GM23338 (cell line): ENCODE measurements at regions not wholly inside any gene's neighbourhood (a gene's known extent, or its start where the extent isn't known, plus 50 kb on each side); places are given as distances from the start of the nearest gene placed in this dataset.

Experiments used
- ATAC-seq: fragments of 200-7000 bp; cut with Tn5 transposase; 3 replicates; pipeline ENCODE4 v1.9.1; 2020
- DNase-seq: peaks from one replicate; pipeline ENCODE4 v3.0.0-alpha.2; 2015; ENCODE audit warnings: low spot score
- H2AFZ ChIP-seq: fragments of 200-600 bp; sonication (generic); 2 replicates; pipeline ENCODE4 v1.8.0; 2016; ENCODE audit warnings: antibody characterized with exemption, mild to moderate bottlenecking, moderate library complexity
- H3F3A ChIP-seq: fragments of 200-600 bp; sonication (generic); replicated peaks from 2 replicates; pipeline ENCODE4 v1.8.0; 2017; ENCODE audit warnings: antibody characterized with exemption, mixed run types, low read depth
- H3K27ac ChIP-seq: fragments of 200-600 bp; sonication (generic); 2 replicates; pipeline ENCODE4 v1.6.1; 2016; ENCODE audit warnings: low read depth
- H3K27me3 ChIP-seq: fragments of 200-600 bp; sonication (generic); 2 replicates; pipeline ENCODE4 v1.8.0; 2016; ENCODE audit warnings: mild to moderate bottlenecking, mixed run types, moderate library complexity; ENCODE audit not compliant: insufficient read depth
- H3K36me3 ChIP-seq: fragments of 200-600 bp; sonication (generic); 2 replicates; pipeline ENCODE4 v1.8.0; 2016; ENCODE audit warnings: mild to moderate bottlenecking; ENCODE audit not compliant: insufficient read depth
- H3K4me1 ChIP-seq: fragments of 200-600 bp; sonication (generic); 2 replicates; pipeline ENCODE4 v1.8.0; 2016; ENCODE audit warnings: mild to moderate bottlenecking, moderate library complexity; ENCODE audit not compliant: insufficient read depth
- H3K4me2 ChIP-seq: fragments of 200-600 bp; sonication (generic); 2 replicates; pipeline ENCODE4 v1.7.1; 2017; ENCODE audit warnings: mixed run types
- H3K4me3 ChIP-seq: fragments of 200-600 bp; sonication (generic); 2 replicates; pipeline ENCODE4 v1.6.1; 2016; ENCODE audit warnings: mixed run types
- H3K79me2 ChIP-seq: fragments of 200-600 bp; sonication (generic); replicated peaks from 2 replicates; pipeline ENCODE4 v1.8.0; 2017; ENCODE audit warnings: mild to moderate bottlenecking; ENCODE audit not compliant: insufficient read depth
- H3K9me2 ChIP-seq: fragments of 200-600 bp; sonication (generic); 2 replicates; pipeline ENCODE4 v1.8.0; 2017; ENCODE audit not compliant: insufficient read depth
- H4K20me1 ChIP-seq: fragments of 200-600 bp; sonication (generic); replicated peaks from 2 replicates; pipeline ENCODE4 v1.8.0; 2017; ENCODE audit warnings: mild to moderate bottlenecking; ENCODE audit not compliant: insufficient read depth
- H3K27ac Mint-ChIP-seq: 2 replicates; pipeline ENCODE4 v1.8.0; 2020; ENCODE audit warnings: inconsistent platforms, mild to moderate bottlenecking, moderate library complexity, mixed read lengths
- H3K27me3 Mint-ChIP-seq: 3 replicates; pipeline ENCODE4 v1.8.0; 2022; ENCODE audit warnings: low read depth, mild to moderate bottlenecking, moderate library complexity, mixed read lengths, inconsistent platforms; ENCODE audit not compliant: insufficient read depth, poor library complexity
- H3K36me3 Mint-ChIP-seq: 3 replicates; pipeline ENCODE4 v1.8.0; 2021; ENCODE audit warnings: low read depth, mild to moderate bottlenecking, inconsistent platforms, moderate library complexity, mixed read lengths
- H3K4me1 Mint-ChIP-seq: 3 replicates; pipeline ENCODE4 v1.8.0; 2020; ENCODE audit warnings: mild to moderate bottlenecking, inconsistent platforms, mixed read lengths
- H3K4me3 Mint-ChIP-seq: 3 replicates; pipeline ENCODE4 v1.8.0; 2021; ENCODE audit warnings: moderate library complexity, mild to moderate bottlenecking, inconsistent platforms, mixed read lengths
- H3K9me3 Mint-ChIP-seq: 3 replicates; pipeline ENCODE4 v1.8.0; 2020; ENCODE audit warnings: moderate library complexity, mild to moderate bottlenecking, inconsistent platforms, mixed read lengths
- CREB1 ChIP-seq: fragments of 250-450 bp; sonication (Bioruptor Pico); IDR thresholded peaks from 2 replicates; pipeline ENCODE4 v1.5.0; 2020; ENCODE audit warnings: low read depth, mild to moderate bottlenecking, moderate library complexity
- EZH2 ChIP-seq: fragments of 200-600 bp; sonication (generic); IDR thresholded peaks from one replicate; pipeline ENCODE4 v1.8.0; 2017; ENCODE audit warnings: antibody characterized with exemption, mild to moderate bottlenecking, low read depth; ENCODE audit not compliant: unreplicated experiment
- EZH2phosphoT487 ChIP-seq: fragments of 200-600 bp; sonication (generic); IDR thresholded peaks from one replicate; pipeline ENCODE4 v1.8.1; 2018; ENCODE audit warnings: antibody characterized with exemption; ENCODE audit not compliant: unreplicated experiment
- JUNB ChIP-seq: IDR thresholded peaks from one replicate; pipeline ENCODE4 v1.6.1; 2016; ENCODE audit warnings: antibody characterized with exemption; ENCODE audit not compliant: unreplicated experiment
- NANOG ChIP-seq: IDR thresholded peaks from 2 replicates; pipeline ENCODE4 v1.6.1; 2016; ENCODE audit warnings: antibody characterized with exemption, borderline replicate concordance
- POLR2AphosphoS5 ChIP-seq: IDR thresholded peaks from 2 replicates; pipeline ENCODE4 v1.6.1; 2016; ENCODE audit warnings: antibody characterized with exemption, low read depth
- STAT1 ChIP-seq: IDR thresholded peaks from one replicate; pipeline ENCODE4 v1.6.1; 2016; ENCODE audit warnings: antibody characterized with exemption; ENCODE audit not compliant: unreplicated experiment
- ZNF114 ChIP-seq: fragments of 250-450 bp; sonication (Bioruptor Pico); IDR thresholded peaks from 2 replicates; pipeline ENCODE4 v1.5.0; 2020; ENCODE audit warnings: mild to moderate bottlenecking, moderate library complexity
- ZNF331 ChIP-seq: fragments of 250-450 bp; sonication (Bioruptor Pico); IDR thresholded peaks from 2 replicates; pipeline ENCODE4 v1.5.0; 2020; ENCODE audit warnings: low read depth, mild to moderate bottlenecking, moderate library complexity
- TF ChIP-seq, protein P1 (sequence below): IDR thresholded peaks from one replicate; pipeline ENCODE4 v1.6.1; 2018; ENCODE audit warnings: antibody characterized with exemption; ENCODE audit not compliant: unreplicated experiment
- TF ChIP-seq, protein P2 (sequence below), 2 experiments: fragments of 200-600 bp in 1 of 2; sonication (generic) in 1 of 2; conservative IDR thresholded peaks; 2 replicates each; pipeline versions ENCODE4 v1.5.1 to v1.6.1; 2016 to 2017; ENCODE audit warnings: antibody characterized with exemption in 2 of 2, low read depth in 2 of 2, mild to moderate bottlenecking in 2 of 2, moderate library complexity in 1 of 2
- TF ChIP-seq, protein P3 (sequence below): IDR thresholded peaks from 2 replicates; pipeline ENCODE4 v1.6.1; 2016; ENCODE audit warnings: antibody characterized with exemption

DNA sequence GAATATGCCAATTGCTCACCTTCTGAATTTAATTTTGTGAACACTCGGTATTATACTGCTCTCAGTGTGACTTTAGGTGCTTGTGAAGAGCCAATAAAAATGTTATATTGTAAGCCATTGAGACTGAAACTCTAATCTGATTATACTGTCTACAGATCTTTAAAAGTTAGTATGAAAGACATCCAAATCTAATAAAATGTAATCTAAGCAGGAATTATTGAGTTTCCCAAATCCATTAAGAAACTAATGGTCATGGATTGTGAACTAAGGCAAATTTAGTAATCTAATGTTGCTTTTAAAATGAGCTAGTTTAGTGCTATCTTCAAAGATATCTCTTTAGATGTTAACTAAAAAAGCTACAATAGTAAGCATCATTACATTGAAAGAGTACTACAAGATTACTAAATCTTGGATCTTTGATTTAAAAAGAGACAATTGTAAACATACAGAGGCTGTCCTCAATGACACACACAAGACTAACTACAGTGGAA lies 1132.4 kb upstream of the B3GALT2 start (continued):
- no peak for TF ChIP-seq EZH2
- TF ChIP-seq, protein P1, sequence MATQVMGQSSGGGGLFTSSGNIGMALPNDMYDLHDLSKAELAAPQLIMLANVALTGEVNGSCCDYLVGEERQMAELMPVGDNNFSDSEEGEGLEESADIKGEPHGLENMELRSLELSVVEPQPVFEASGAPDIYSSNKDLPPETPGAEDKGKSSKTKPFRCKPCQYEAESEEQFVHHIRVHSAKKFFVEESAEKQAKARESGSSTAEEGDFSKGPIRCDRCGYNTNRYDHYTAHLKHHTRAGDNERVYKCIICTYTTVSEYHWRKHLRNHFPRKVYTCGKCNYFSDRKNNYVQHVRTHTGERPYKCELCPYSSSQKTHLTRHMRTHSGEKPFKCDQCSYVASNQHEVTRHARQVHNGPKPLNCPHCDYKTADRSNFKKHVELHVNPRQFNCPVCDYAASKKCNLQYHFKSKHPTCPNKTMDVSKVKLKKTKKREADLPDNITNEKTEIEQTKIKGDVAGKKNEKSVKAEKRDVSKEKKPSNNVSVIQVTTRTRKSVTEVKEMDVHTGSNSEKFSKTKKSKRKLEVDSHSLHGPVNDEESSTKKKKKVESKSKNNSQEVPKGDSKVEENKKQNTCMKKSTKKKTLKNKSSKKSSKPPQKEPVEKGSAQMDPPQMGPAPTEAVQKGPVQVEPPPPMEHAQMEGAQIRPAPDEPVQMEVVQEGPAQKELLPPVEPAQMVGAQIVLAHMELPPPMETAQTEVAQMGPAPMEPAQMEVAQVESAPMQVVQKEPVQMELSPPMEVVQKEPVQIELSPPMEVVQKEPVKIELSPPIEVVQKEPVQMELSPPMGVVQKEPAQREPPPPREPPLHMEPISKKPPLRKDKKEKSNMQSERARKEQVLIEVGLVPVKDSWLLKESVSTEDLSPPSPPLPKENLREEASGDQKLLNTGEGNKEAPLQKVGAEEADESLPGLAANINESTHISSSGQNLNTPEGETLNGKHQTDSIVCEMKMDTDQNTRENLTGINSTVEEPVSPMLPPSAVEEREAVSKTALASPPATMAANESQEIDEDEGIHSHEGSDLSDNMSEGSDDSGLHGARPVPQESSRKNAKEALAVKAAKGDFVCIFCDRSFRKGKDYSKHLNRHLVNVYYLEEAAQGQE: no peak
- no peak for TF ChIP-seq ZNF114 (CRISPR knock-in tag)
- TF ChIP-seq, protein P2, sequence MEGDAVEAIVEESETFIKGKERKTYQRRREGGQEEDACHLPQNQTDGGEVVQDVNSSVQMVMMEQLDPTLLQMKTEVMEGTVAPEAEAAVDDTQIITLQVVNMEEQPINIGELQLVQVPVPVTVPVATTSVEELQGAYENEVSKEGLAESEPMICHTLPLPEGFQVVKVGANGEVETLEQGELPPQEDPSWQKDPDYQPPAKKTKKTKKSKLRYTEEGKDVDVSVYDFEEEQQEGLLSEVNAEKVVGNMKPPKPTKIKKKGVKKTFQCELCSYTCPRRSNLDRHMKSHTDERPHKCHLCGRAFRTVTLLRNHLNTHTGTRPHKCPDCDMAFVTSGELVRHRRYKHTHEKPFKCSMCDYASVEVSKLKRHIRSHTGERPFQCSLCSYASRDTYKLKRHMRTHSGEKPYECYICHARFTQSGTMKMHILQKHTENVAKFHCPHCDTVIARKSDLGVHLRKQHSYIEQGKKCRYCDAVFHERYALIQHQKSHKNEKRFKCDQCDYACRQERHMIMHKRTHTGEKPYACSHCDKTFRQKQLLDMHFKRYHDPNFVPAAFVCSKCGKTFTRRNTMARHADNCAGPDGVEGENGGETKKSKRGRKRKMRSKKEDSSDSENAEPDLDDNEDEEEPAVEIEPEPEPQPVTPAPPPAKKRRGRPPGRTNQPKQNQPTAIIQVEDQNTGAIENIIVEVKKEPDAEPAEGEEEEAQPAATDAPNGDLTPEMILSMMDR (conservative IDR thresholded peaks at IDR 0.05; ENCODE audit: low read depth in 2 of 2): no peak
- TF ChIP-seq CREB1: no peak
- TF ChIP-seq, protein P3, sequence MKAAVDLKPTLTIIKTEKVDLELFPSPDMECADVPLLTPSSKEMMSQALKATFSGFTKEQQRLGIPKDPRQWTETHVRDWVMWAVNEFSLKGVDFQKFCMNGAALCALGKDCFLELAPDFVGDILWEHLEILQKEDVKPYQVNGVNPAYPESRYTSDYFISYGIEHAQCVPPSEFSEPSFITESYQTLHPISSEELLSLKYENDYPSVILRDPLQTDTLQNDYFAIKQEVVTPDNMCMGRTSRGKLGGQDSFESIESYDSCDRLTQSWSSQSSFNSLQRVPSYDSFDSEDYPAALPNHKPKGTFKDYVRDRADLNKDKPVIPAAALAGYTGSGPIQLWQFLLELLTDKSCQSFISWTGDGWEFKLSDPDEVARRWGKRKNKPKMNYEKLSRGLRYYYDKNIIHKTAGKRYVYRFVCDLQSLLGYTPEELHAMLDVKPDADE: no peak
- no peak for TF ChIP-seq JUNB

DNA sequence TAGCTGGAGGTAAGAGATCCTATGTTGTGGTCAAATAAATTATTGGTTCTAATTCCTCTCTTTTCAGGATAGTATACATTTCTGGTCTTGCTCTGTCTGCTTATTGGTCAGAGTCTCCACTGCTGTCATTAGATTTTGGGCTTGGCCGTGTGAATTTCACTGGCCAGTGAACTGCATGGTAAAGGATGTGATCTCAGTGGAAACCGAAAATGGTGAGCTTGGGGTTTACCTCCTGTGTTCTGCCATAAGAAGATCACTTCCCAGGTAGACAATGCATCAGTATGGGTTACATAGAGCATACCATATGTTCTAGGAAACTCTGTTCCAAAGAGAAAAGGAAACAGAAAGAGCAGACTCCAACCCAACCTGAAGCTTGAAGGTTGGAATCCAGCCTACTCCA lies 1123.3 kb upstream of the B3GALT2 start:
- Histone ChIP-seq H3K9me2 (no peaks in the 10 kb centered on the region), H3K79me2 (no peaks in the 10 kb centered on the region), H3K4me2 (no peak overlapping the region), H3F3A (no peaks in the 10 kb centered on the region), H3K4me3 (no peak overlapping the region), H3K4me1 (no peaks in the 10 kb centered on the region), H2AFZ (no peak overlapping the region; the same call in 1 of the 2 replicates), H4K20me1 (0 out of 2 replicates have a peak, but pooled peaks cover 5% of the 10 kb centered on the region), H3K27me3 (no peaks in the 10 kb centered on the region), H3K27ac (no peak overlapping the region), H3K36me3 (no peaks in the 10 kb centered on the region)
- Mint-ChIP-seq H3K36me3 (no peaks in the 10 kb centered on the region), H3K4me1 (no peaks in the 10 kb centered on the region), H3K27me3 (no peaks in the 10 kb centered on the region), H3K27ac (no peak overlapping the region), H3K4me3 (no peak overlapping the region), H3K9me3 (no peaks in the 10 kb centered on the region)
- ATAC-seq (no peak), DNase-seq (no peak)
- TF ChIP-seq CREB1: no peak
- no peak for TF ChIP-seq NANOG
- no peak for TF ChIP-seq JUNB
- TF ChIP-seq, protein P3: no peak
- TF ChIP-seq, protein P1: no peak
- TF ChIP-seq ZNF331 (CRISPR knock-in tag): no peak
- TF ChIP-seq EZH2phosphoT487: no peak
- no peak for TF ChIP-seq POLR2AphosphoS5
- TF ChIP-seq STAT1: no peak
- TF ChIP-seq, protein P2 (conservative IDR thresholded peaks at IDR 0.05; ENCODE audit: low read depth in 2 of 2): no peak
- TF ChIP-seq EZH2: no peak
